Activated B cell treated with CpG ODN at 0.5 μM for 24 hours (primary cell): ENCODE measurements at regions not wholly inside any gene's neighbourhood (a gene's known extent, or its start where the extent isn't known, plus 50 kb on each side); places are given as distances from the start of the nearest gene placed in this dataset.

ENCODE experiments used
- ATAC-seq: fragments of 200-7000 bp; cut with Tn5 transposase; one replicate; pipeline ENCODE4 v1.10.0; 2021; ENCODE audit warnings: low read depth, mild to moderate bottlenecking, moderate library complexity
- CTCF ChIA-PET: fragments of 350-600 bp; sonication (Branson Sonifier 250); formaldehyde crosslinking; loops from one replicate; lab custom pipeline; 2021; ENCODE audit warnings: antibody characterized with exemption; lab: Charles Lee
- POLR2A ChIA-PET: fragments of 350-600 bp; sonication (Branson Sonifier 250); formaldehyde crosslinking; loops from one replicate; lab custom pipeline; 2021; ENCODE audit warnings: antibody characterized with exemption; lab: Charles Lee
- DNase-seq: peaks from one replicate; pipeline ENCODE4 v3.0.0; 2022
- H3K27ac Mint-ChIP-seq: one replicate; pipeline ENCODE4 v1.8.0; 2020; ENCODE audit warnings: mixed read lengths
- H3K27me3 Mint-ChIP-seq: one replicate; pipeline ENCODE4 v1.8.0; 2021; ENCODE audit warnings: mixed read lengths
- H3K36me3 Mint-ChIP-seq: one replicate; pipeline ENCODE4 v1.8.0; 2021; ENCODE audit warnings: low read depth, mixed read lengths
- H3K4me1 Mint-ChIP-seq: one replicate; pipeline ENCODE4 v1.8.0; 2021; ENCODE audit warnings: mixed read lengths
- H3K4me3 Mint-ChIP-seq: one replicate; pipeline ENCODE4 v1.8.0; 2020; ENCODE audit warnings: mild to moderate bottlenecking, mixed read lengths
- H3K9me3 Mint-ChIP-seq: one replicate; pipeline ENCODE4 v1.8.0; 2020; ENCODE audit warnings: mixed read lengths
- CTCF ChIP-seq: fragments of 200-600 bp; IDR thresholded peaks from one replicate; pipeline ENCODE4 v1.8.0; 2022; ENCODE audit warnings: antibody characterized with exemption, mild to moderate bottlenecking
- intact Hi-C: fragments of 100-400 bp; cut with micrococcal nuclease; formaldehyde crosslinking; loops from one replicate; pipeline ENCODE4 v1.15.1; 2024

DNA sequence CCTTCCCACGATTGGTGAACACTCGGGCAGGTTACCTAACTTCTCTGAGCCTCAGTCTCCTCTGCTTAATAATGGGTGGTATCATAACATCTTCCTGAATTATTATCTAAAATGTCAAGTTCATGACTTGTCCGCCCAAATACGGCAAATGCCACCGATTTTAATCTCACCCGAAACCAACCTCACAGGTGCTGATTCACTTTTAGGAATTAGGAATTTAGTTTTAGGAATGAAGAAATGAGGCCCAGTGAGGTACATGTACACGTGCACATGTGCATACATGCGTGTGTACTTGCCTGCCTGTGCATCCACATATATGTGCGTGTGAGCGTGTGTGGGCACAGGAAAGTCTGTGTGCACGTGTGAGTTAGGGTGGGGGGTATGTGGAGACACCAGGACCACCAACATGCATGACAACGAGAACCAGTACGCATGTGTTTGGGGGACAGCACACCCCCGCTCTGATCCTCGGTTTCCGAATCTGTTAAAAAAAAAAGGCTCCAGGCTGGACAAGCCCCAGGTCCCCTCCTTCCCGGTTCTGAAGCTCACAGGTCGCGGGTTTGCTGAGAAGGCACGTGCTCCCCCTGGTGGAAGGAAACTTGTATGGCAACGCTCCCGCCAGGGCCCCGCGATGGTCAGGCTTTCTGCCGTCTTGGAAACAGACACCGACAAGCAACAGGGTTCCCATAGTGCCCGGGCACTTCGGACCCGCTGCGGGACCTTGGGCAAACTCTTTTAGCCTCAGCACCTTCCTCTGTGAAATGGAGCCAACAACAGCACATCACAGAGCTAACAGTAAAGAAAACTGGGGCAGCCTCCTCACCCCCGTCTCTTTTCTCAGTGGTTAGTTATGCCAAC is 219.2 kb downstream of the RBFOX3 start:
- peak; percentile 65 for DNase-seq
- no peaks in the 10 kb centered on the region for H3K36me3 Mint-ChIP-seq
- ChIA-PET CTCF (interaction anchor here (0.7 to 5.8 kb wide), 22 partner anchors 11 to 347 kb away, joined by 3 to 161 read pairs (median 4); partner anchors contain the start of gene ENGASE), POLR2A (interaction anchor here (1.5 to 1.6 kb wide), 3 partner anchors 10 to 303 kb away, joined by 3 to 7 read pairs (median 4); no protein-coding TSS in a partner anchor)
- peak; percentile 50 for TF ChIP-seq CTCF
- H3K27me3 Mint-ChIP-seq: peaks cover 37% of the 10 kb centered on the region
- H3K9me3 Mint-ChIP-seq: no peaks in the 10 kb centered on the region
- no peak overlapping the region for H3K4me3 Mint-ChIP-seq
- ATAC-seq: peak; percentile 77
- H3K4me1 Mint-ChIP-seq: peaks cover 4% of the 10 kb centered on the region
- intact Hi-C loops: loop anchor here (1.0 to 10.0 kb wide), 4 partner anchors 50 to 345 kb away; no protein-coding TSS in a partner anchor
- no peak overlapping the region for H3K27ac Mint-ChIP-seq

DNA sequence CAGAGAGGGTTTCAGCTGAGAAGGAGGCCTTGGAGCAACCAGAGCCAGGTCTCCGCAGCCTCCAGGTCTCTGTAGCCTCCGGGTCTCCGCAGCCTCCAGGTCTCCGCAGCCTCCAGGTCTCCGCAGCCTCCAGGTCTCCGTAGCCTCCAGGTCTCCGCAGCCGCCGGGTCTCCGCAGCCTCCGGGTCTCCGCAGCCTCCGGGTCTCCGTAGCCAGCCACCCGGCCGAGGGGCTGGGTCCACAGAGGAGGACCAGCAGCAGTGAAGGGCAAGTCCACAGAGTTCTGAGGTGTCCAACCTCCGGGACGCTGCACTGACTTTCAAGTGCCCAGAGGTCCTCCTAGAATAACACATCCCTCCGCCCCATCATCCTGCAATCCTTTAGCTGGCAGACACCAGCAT is 221.0 kb downstream of the RBFOX3 start:
- H3K9me3 Mint-ChIP-seq: no peaks in the 10 kb centered on the region
- CTCF ChIA-PET: interaction anchor here (1.1 to 5.8 kb wide), 5 partner anchors 202 to 303 kb away, joined by 3 to 161 read pairs (median 14); no protein-coding TSS in a partner anchor
- POLR2A ChIA-PET: no interaction called here
- peaks cover 36% of the 10 kb centered on the region for H3K27me3 Mint-ChIP-seq
- no peaks in the 10 kb centered on the region for H3K36me3 Mint-ChIP-seq
- H3K27ac Mint-ChIP-seq: no peak overlapping the region
- ATAC-seq: no peak
- H3K4me3 Mint-ChIP-seq: no peak overlapping the region
- peaks cover 4% of the 10 kb centered on the region for H3K4me1 Mint-ChIP-seq
- no peak for DNase-seq
- no peak for TF ChIP-seq CTCF
- intact Hi-C loops: loop anchor here (10.0 kb wide), 1 partner anchor 85 kb away; no protein-coding TSS in a partner anchor

DNA sequence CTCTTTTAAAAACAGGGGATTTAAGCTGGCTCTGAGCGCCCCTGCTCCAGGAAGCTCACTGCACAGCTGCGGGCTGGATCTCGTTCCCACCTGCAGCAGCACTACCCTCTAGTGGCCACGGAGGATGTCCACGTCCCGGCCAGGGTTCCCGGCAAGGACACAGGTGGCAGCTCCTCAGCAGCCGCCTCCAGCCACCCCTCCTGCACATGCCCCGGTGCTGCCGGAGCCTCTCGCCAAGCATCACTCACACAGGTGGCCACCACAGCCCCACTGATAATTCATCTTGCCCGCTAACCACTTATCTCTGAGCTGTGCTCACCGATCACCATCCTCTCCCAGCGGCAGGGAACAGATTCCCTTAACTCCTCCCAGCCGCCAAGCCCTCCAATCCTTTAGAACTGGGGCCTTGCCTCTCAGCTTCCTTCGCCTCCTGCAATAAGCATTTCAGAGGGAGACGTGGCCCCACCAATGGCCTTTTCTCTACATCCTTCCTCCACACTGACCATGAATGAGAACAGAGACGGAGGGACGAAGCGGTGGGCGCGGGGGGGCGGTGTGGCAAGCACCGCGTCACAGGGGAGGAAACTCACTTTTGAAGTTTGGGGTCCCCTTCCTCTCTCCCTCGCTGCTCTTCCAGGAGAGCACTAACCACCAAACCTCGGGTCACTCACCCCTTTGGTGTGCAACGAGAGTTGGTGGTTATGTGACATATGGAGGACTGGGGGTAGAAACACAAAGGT is 222.1 kb downstream of the RBFOX3 start:
- ChIA-PET POLR2A (interaction anchor here (1.1 kb wide), 1 partner anchor 48 kb away, joined by 4 read pairs; no protein-coding TSS in a partner anchor), CTCF (interaction anchor here (1.0 to 2.4 kb wide), 7 partner anchors 9 to 306 kb away, joined by 3 to 14 read pairs (median 6); no protein-coding TSS in a partner anchor)
- Mint-ChIP-seq H3K27ac (no peak overlapping the region), H3K9me3 (no peaks in the 10 kb centered on the region), H3K4me1 (peaks cover 4% of the 10 kb centered on the region), H3K4me3 (no peak overlapping the region), H3K27me3 (peaks cover 26% of the 10 kb centered on the region), H3K36me3 (no peaks in the 10 kb centered on the region)
- intact Hi-C loops: no loop called here
- no peak for TF ChIP-seq CTCF
- DNase-seq (no peak), ATAC-seq (no peak)

- H3K9me3 Mint-ChIP-seq: no peaks in the 10 kb centered on the region
- intact Hi-C loops: no loop called here
- H3K4me3 Mint-ChIP-seq: no peak overlapping the region
- no peak for TF ChIP-seq CTCF
- POLR2A ChIA-PET: interaction anchor here (1.1 kb wide), 1 partner anchor 48 kb away, joined by 4 read pairs; no protein-coding TSS in a partner anchor
- CTCF ChIA-PET: interaction anchor here (1.3 to 2.4 kb wide), 5 partner anchors 10 to 305 kb away, joined by 5 to 14 read pairs (median 7); no protein-coding TSS in a partner anchor
- no peak overlapping the region for H3K27ac Mint-ChIP-seq
- no peak for ATAC-seq
- H3K36me3 Mint-ChIP-seq: no peaks in the 10 kb centered on the region
- no peak for DNase-seq
- H3K4me1 Mint-ChIP-seq: peaks cover 4% of the 10 kb centered on the region
- peaks cover 18% of the 10 kb centered on the region for H3K27me3 Mint-ChIP-seq
Observed at GRCh38 chr17:79387783-79388182, 223.1 kb downstream of the RBFOX3 start.
